HEK293 (cell line): ENCODE measurements at regions not wholly inside any gene's neighbourhood (a gene's known extent, or its start where the extent isn't known, plus 50 kb on each side); places are given as distances from the start of the nearest gene placed in this dataset.

Experiments used
- CTCF ChIA-PET: fragments of 350-600 bp; formaldehyde crosslinking; extraction: SDS; loops from one replicate; lab custom pipeline; 2021; ENCODE audit warnings: antibody characterized with exemption; lab: Yijun Ruan, JAX
- POLR2A ChIA-PET: fragments of 300-600 bp; formaldehyde crosslinking; extraction: SDS; loops from one replicate; lab custom pipeline; 2020; ENCODE audit warnings: antibody characterized with exemption, inconsistent platforms; lab: Yijun Ruan, JAX
- H3K27ac ChIP-seq: fragments of 200-500 bp; sonication (Bioruptor generic); 2 replicates; pipeline ENCODE4 v1.5.1; 2014; ENCODE audit warnings: low read depth, low read length, control low read depth, inconsistent platforms; ENCODE audit errors: extremely low read depth
- H3K36me3 ChIP-seq, 2 experiments: fragments of 200-500 bp in 1 of 2; sonication (Bioruptor generic) in 1 of 2; 1 replicate in 1 of 2; 2 replicates in 1 of 2; pipeline ENCODE4 v1.5.1; 2014 to 2017; ENCODE audit warnings: inconsistent platforms in 2 of 2, low read length in 2 of 2; ENCODE audit not compliant: control insufficient read depth in 2 of 2, insufficient read depth in 1 of 2
- H3K4me1 ChIP-seq: fragments of 200-500 bp; sonication (Bioruptor generic); 2 replicates; pipeline ENCODE4 v1.5.1; 2014; ENCODE audit warnings: mild to moderate bottlenecking, low read length, inconsistent platforms; ENCODE audit not compliant: control insufficient read depth, insufficient read depth
- H3K4me3 ChIP-seq: 2 replicates; pipeline ENCODE4 v1.5.1; 2011; ENCODE audit warnings: low read depth, mild to moderate bottlenecking, control low read depth, low read length, moderate library complexity
- H3K9me3 ChIP-seq: fragments of 200-500 bp; sonication (Bioruptor generic); 2 replicates; pipeline ENCODE4 v1.5.1; 2014; ENCODE audit warnings: low read depth, low read length, inconsistent platforms; ENCODE audit not compliant: control insufficient read depth, insufficient read depth
- BCL11A ChIP-seq: fragments of 450-650 bp; formaldehyde crosslinking; IDR thresholded peaks from 2 replicates; pipeline ENCODE4 v1.5.1; 2016; ENCODE audit warnings: low read depth, missing biosample characterization, missing genetic modification characterization
- GFI1B ChIP-seq: fragments of 450-650 bp; formaldehyde crosslinking; IDR thresholded peaks from 2 replicates; pipeline ENCODE4 v1.5.1; 2016; ENCODE audit warnings: missing biosample characterization, missing genetic modification characterization
- GLI4 ChIP-seq: fragments of 450-650 bp; formaldehyde crosslinking; IDR thresholded peaks from 2 replicates; pipeline ENCODE4 v1.5.1; 2016; ENCODE audit warnings: missing biosample characterization, missing genetic modification characterization
- HOXA7 ChIP-seq: sonication (generic); formaldehyde crosslinking; IDR thresholded peaks from 2 replicates; pipeline ENCODE4 v1.8.1; 2022; ENCODE audit warnings: missing genetic modification reagents, borderline replicate concordance
- IKZF3 ChIP-seq: fragments of 450-650 bp; IDR thresholded peaks from 2 replicates; pipeline ENCODE4 v1.5.0; 2018; ENCODE audit warnings: missing biosample characterization, mild to moderate bottlenecking, missing genetic modification characterization, moderate library complexity
- KLF16 ChIP-seq: fragments of 450-650 bp; formaldehyde crosslinking; IDR thresholded peaks from 2 replicates; pipeline ENCODE4 v1.5.1; 2017; ENCODE audit warnings: missing biosample characterization, missing genetic modification characterization
- OSR2 ChIP-seq: fragments of 450-650 bp; formaldehyde crosslinking; IDR thresholded peaks from 2 replicates; pipeline ENCODE4 v1.5.1; 2016; ENCODE audit warnings: missing biosample characterization, missing genetic modification characterization
- YY2 ChIP-seq: fragments of 450-650 bp; formaldehyde crosslinking; IDR thresholded peaks from 2 replicates; pipeline ENCODE4 v1.5.1; 2016; ENCODE audit warnings: missing biosample characterization, missing genetic modification characterization
- ZBTB10 ChIP-seq: fragments of 450-650 bp; formaldehyde crosslinking; IDR thresholded peaks from 2 replicates; pipeline ENCODE4 v1.5.1; 2016; ENCODE audit warnings: missing biosample characterization, missing genetic modification characterization
- ZNF155 ChIP-seq: fragments of 450-650 bp; formaldehyde crosslinking; IDR thresholded peaks from 2 replicates; pipeline ENCODE4 v1.5.1; 2016; ENCODE audit warnings: missing biosample characterization, missing genetic modification characterization
- ZNF184 ChIP-seq: fragments of 450-650 bp; IDR thresholded peaks from 2 replicates; pipeline ENCODE4 v1.5.1; 2018; ENCODE audit warnings: missing biosample characterization, mild to moderate bottlenecking, missing genetic modification characterization
- ZNF202 ChIP-seq: fragments of 450-650 bp; formaldehyde crosslinking; IDR thresholded peaks from 2 replicates; pipeline ENCODE4 v1.5.1; 2016; ENCODE audit warnings: missing biosample characterization, missing genetic modification characterization, borderline replicate concordance
- ZNF266 ChIP-seq: fragments of 450-650 bp; formaldehyde crosslinking; IDR thresholded peaks from 2 replicates; pipeline ENCODE4 v1.5.1; 2016; ENCODE audit warnings: missing biosample characterization, missing genetic modification characterization, low read depth
- ZNF341 ChIP-seq: fragments of 450-650 bp; formaldehyde crosslinking; IDR thresholded peaks from 2 replicates; pipeline ENCODE4; 2016; ENCODE audit warnings: low read depth, missing biosample characterization, missing genetic modification characterization
- ZNF366 ChIP-seq: fragments of 450-650 bp; formaldehyde crosslinking; conservative IDR thresholded peaks from 2 replicates; pipeline ENCODE4 v1.5.1; 2016; ENCODE audit warnings: missing biosample characterization, missing genetic modification characterization
- ZNF529 ChIP-seq: fragments of 450-650 bp; formaldehyde crosslinking; IDR thresholded peaks from 2 replicates; pipeline ENCODE4 v1.5.1; 2017; ENCODE audit warnings: missing genetic modification characterization, missing biosample characterization; ENCODE audit not compliant: insufficient replicate concordance
- ZNF555 ChIP-seq: fragments of 450-650 bp; formaldehyde crosslinking; conservative IDR thresholded peaks from 2 replicates; pipeline ENCODE4 v1.5.1; 2017; ENCODE audit warnings: missing biosample characterization, mild to moderate bottlenecking, missing genetic modification characterization, inconsistent platforms
- ZNF629 ChIP-seq: fragments of 450-650 bp; formaldehyde crosslinking; IDR thresholded peaks from 2 replicates; pipeline ENCODE4 v1.5.1; 2017; ENCODE audit warnings: missing biosample characterization, missing genetic modification characterization
- ZNF654 ChIP-seq: fragments of 450-650 bp; formaldehyde crosslinking; IDR thresholded peaks from 2 replicates; pipeline ENCODE4 v1.5.1; 2016; ENCODE audit warnings: low read depth, missing biosample characterization, missing genetic modification characterization
- ZNF768 ChIP-seq: fragments of 450-650 bp; formaldehyde crosslinking; IDR thresholded peaks from 2 replicates; pipeline ENCODE4 v1.5.1; 2018; ENCODE audit warnings: missing biosample characterization, mild to moderate bottlenecking, missing genetic modification characterization
- ZNF837 ChIP-seq: fragments of 450-650 bp; formaldehyde crosslinking; IDR thresholded peaks from 2 replicates; pipeline ENCODE4 v1.5.1; 2016; ENCODE audit warnings: missing biosample characterization, missing genetic modification characterization
- ZSCAN23 ChIP-seq: fragments of 450-650 bp; formaldehyde crosslinking; IDR thresholded peaks from 2 replicates; pipeline ENCODE4 v1.5.1; 2016; ENCODE audit warnings: missing biosample characterization, missing genetic modification characterization
- ZSCAN4 ChIP-seq: fragments of 450-650 bp; formaldehyde crosslinking; IDR thresholded peaks from 2 replicates; pipeline ENCODE4 v1.5.1; 2017; ENCODE audit warnings: missing biosample characterization, missing genetic modification characterization
- TF ChIP-seq, protein P1 (sequence below): fragments of 450-650 bp; formaldehyde crosslinking; IDR thresholded peaks from 2 replicates; pipeline ENCODE4 v1.5.1; 2017; ENCODE audit warnings: missing biosample characterization, mild to moderate bottlenecking, missing genetic modification characterization, moderate library complexity
- TF ChIP-seq, protein P2 (sequence below): fragments of 450-650 bp; formaldehyde crosslinking; IDR thresholded peaks from 2 replicates; pipeline ENCODE4 v1.5.0; 2017; ENCODE audit warnings: missing biosample characterization, missing genetic modification characterization, borderline replicate concordance

- POLR2A ChIA-PET, result interaction anchor here (0.6 to 0.7 kb wide), 3 partner anchors 8 to 838 kb away, joined by 3 to 5 read pairs (median 4); no protein-coding TSS in a partner anchor
- TF ChIP-seq ZNF837 (no peak), ZNF266 (tag by site-specific recombination) (no peak), GFI1B (tag by site-specific recombination) (no peak), HOXA7 (CRISPR knock-in tag) (no peak), BCL11A (peak; percentile 66), IKZF3 (no peak), ZNF529 (no peak), YY2 (peak; percentile 64; the same call in 1 of the 2 replicates), GLI4 (peak; percentile 76; the same call in 1 of the 2 replicates), ZNF629 (tag by site-specific recombination) (peak; percentile 86), ZNF555 (tag by site-specific recombination) (no peak), ZNF341 (tag by site-specific recombination) (peak; percentile 84), ZSCAN4 (tag by site-specific recombination) (peak; percentile 58; the same call in 1 of the 2 replicates), ZNF184 (tag by site-specific recombination) (peak; percentile 55; the same call in 1 of the 2 replicates), ZNF366 (tag by site-specific recombination) (no peak), ZNF654 (tag by site-specific recombination) (no peak), ZSCAN23 (tag by site-specific recombination) (no peak; the same call in 1 of the 2 replicates), ZNF202 (no peak), OSR2 (tag by site-specific recombination) (no peak), KLF16 (peak; percentile 83), ZNF768 (tag by site-specific recombination) (no peak), ZNF155 (tag by site-specific recombination) (no peak), ZBTB10 (tag by site-specific recombination) (peak; percentile 93)
- TF ChIP-seq, protein P1, sequence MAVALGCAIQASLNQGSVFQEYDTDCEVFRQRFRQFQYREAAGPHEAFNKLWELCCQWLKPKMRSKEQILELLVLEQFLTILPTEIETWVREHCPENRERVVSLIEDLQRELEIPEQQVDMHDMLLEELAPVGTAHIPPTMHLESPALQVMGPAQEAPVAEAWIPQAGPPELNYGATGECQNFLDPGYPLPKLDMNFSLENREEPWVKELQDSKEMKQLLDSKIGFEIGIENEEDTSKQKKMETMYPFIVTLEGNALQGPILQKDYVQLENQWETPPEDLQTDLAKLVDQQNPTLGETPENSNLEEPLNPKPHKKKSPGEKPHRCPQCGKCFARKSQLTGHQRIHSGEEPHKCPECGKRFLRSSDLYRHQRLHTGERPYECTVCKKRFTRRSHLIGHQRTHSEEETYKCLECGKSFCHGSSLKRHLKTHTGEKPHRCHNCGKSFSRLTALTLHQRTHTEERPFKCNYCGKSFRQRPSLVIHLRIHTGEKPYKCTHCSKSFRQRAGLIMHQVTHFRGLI (tag by site-specific recombination), result peak; percentile 79
- TF ChIP-seq, protein P2, sequence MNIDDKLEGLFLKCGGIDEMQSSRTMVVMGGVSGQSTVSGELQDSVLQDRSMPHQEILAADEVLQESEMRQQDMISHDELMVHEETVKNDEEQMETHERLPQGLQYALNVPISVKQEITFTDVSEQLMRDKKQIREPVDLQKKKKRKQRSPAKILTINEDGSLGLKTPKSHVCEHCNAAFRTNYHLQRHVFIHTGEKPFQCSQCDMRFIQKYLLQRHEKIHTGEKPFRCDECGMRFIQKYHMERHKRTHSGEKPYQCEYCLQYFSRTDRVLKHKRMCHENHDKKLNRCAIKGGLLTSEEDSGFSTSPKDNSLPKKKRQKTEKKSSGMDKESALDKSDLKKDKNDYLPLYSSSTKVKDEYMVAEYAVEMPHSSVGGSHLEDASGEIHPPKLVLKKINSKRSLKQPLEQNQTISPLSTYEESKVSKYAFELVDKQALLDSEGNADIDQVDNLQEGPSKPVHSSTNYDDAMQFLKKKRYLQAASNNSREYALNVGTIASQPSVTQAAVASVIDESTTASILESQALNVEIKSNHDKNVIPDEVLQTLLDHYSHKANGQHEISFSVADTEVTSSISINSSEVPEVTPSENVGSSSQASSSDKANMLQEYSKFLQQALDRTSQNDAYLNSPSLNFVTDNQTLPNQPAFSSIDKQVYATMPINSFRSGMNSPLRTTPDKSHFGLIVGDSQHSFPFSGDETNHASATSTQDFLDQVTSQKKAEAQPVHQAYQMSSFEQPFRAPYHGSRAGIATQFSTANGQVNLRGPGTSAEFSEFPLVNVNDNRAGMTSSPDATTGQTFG (tag by site-specific recombination), result peak; percentile 80; the same call in 1 of the 2 replicates
Observed at GRCh38 chr17:47066841-47067682, 88.0 kb upstream of the RPRML start.

More at GRCh38 chr17:47066841-47067682, 88.0 kb upstream of the RPRML start:
- H3K36me3 ChIP-seq, result peaks cover 0 to 11% of the 10 kb centered on the region in 2 experiments; a peak in 2 of 3 replicates
- H3K4me3 ChIP-seq, result peak overlapping the region; percentile 97
- CTCF ChIA-PET, result interaction anchor here (0.6 kb wide), 1 partner anchor 655 kb away, joined by 3 read pairs; no protein-coding TSS in a partner anchor
- H3K4me1 ChIP-seq, result no peaks in the 10 kb centered on the region
- H3K27ac ChIP-seq, result peak overlapping the region; percentile 70
- H3K9me3 ChIP-seq, result no peaks in the 10 kb centered on the region
